ENCODE measurements at regions not wholly inside any gene's neighbourhood (a gene's known extent, or its start where the extent isn't known, plus 50 kb on each side); places are given as distances from the start of the nearest gene placed in this dataset.

- no peak for DNase-seq (ENCODE audit: low spot score in 2 of 2)
- intact Hi-C loops (cut with DNase I; ENCODE audit: low total_unique reads): no loop called here
Measured at GRCh38 chr17:77742579-77742978, 215.9 kb upstream of the TNRC6C start.

GRCh38 chr17:77744066-77744988 lies 214.2 kb upstream of the TNRC6C start:
- TF ChIP-seq CTCF (IDR thresholded peaks at IDR 0.05) (no peak), POLR2AphosphoS5 (IDR thresholded peaks at IDR 0.05) (no peak), POLR2A (IDR thresholded peaks at IDR 0.05) (no peak)
- no peak for DNase-seq (ENCODE audit: low spot score in 2 of 2)

More at GRCh38 chr17:77742579-77742978, 215.9 kb upstream of the TNRC6C start:
- H3K4me1 ChIP-seq: peaks cover 0 to 6% of the 10 kb centered on the region in 2 donors
- no peaks in the 10 kb centered on the region for H3K9me3 ChIP-seq
- H3K36me3 ChIP-seq: no peaks in the 10 kb centered on the region
- H3K27ac ChIP-seq: no peak overlapping the region
- TF ChIP-seq POLR2AphosphoS5 (IDR thresholded peaks at IDR 0.05) (no peak), POLR2A (IDR thresholded peaks at IDR 0.05) (no peak), CTCF (IDR thresholded peaks at IDR 0.05) (no peak)
- H3K4me3 ChIP-seq: no peak overlapping the region
- H3K27me3 ChIP-seq: no peaks in the 10 kb centered on the region

GRCh38 chr17:77745702-77746101 lies 212.8 kb upstream of the TNRC6C start:
- Histone ChIP-seq H3K9me3 (no peaks in the 10 kb centered on the region), H3K4me1 (no peaks in the 10 kb centered on the region), H3K27ac (no peak overlapping the region), H3K4me3 (no peak overlapping the region), H3K36me3 (no peaks in the 10 kb centered on the region), H3K27me3 (no peaks in the 10 kb centered on the region)
- TF ChIP-seq POLR2A (IDR thresholded peaks at IDR 0.05): no peak
- no peak for TF ChIP-seq POLR2AphosphoS5 (IDR thresholded peaks at IDR 0.05)
- no peak for TF ChIP-seq CTCF (IDR thresholded peaks at IDR 0.05)
- intact Hi-C loops (cut with DNase I; ENCODE audit: low total_unique reads): no loop called here
- no peak for DNase-seq (ENCODE audit: low spot score in 2 of 2)

More at GRCh38 chr17:77744066-77744988, 214.2 kb upstream of the TNRC6C start:
- Histone ChIP-seq H3K27ac (peak overlapping the region in 1 of 2 donors; percentile 67), H3K4me3 (no peak overlapping the region), H3K9me3 (no peaks in the 10 kb centered on the region), H3K27me3 (no peaks in the 10 kb centered on the region), H3K4me1 (no peaks in the 10 kb centered on the region), H3K36me3 (no peaks in the 10 kb centered on the region)
- intact Hi-C loops (cut with DNase I; ENCODE audit: low total_unique reads): no loop called here

GRCh38 chr17:77746393-77746792 lies 212.1 kb upstream of the TNRC6C start:
- no peak for DNase-seq (ENCODE audit: low spot score in 2 of 2)
- intact Hi-C loops (cut with DNase I; ENCODE audit: low total_unique reads): no loop called here
- H3K9me3 ChIP-seq: no peaks in the 10 kb centered on the region

More at GRCh38 chr17:77746393-77746792, 212.1 kb upstream of the TNRC6C start:
- TF ChIP-seq CTCF (IDR thresholded peaks at IDR 0.05) (no peak), POLR2AphosphoS5 (IDR thresholded peaks at IDR 0.05) (no peak), POLR2A (IDR thresholded peaks at IDR 0.05) (no peak)
- H3K4me1 ChIP-seq: no peaks in the 10 kb centered on the region
- no peak overlapping the region for H3K4me3 ChIP-seq
- H3K36me3 ChIP-seq: no peaks in the 10 kb centered on the region
- H3K27ac ChIP-seq: no peak overlapping the region
- H3K27me3 ChIP-seq: no peaks in the 10 kb centered on the region

All from breast epithelium (tissue), 4 donors.